Nephron progenitor cell (in vitro differentiated cells): ENCODE measurements at regions not wholly inside any gene's neighbourhood (a gene's known extent, or its start where the extent isn't known, plus 50 kb on each side); places are given as distances from the start of the nearest gene placed in this dataset.
A peak's percentile ranks its signal among the peaks of the same experiment; 100 is the strongest.

Experiments
- DNase-seq: peaks from one replicate; pipeline ENCODE4 v3.0.0; 2021
- H3K27ac Mint-ChIP-seq: 2 replicates; pipeline ENCODE4 v1.8.0; 2021; ENCODE audit warnings: mild to moderate bottlenecking, moderate library complexity, mixed read lengths
- H3K27me3 Mint-ChIP-seq: 2 replicates; pipeline ENCODE4 v1.8.0; 2021; ENCODE audit warnings: mild to moderate bottlenecking, low read depth, mixed read lengths; ENCODE audit not compliant: poor library complexity
- H3K36me3 Mint-ChIP-seq: 2 replicates; pipeline ENCODE4 v1.8.0; 2021; ENCODE audit warnings: low read depth, mixed read lengths
- H3K4me1 Mint-ChIP-seq: 2 replicates; pipeline ENCODE4 v1.8.0; 2021; ENCODE audit warnings: mixed read lengths
- H3K4me3 Mint-ChIP-seq: 2 replicates; pipeline ENCODE4 v1.8.0; 2021; ENCODE audit warnings: mild to moderate bottlenecking, moderate library complexity, mixed read lengths
- H3K9me3 Mint-ChIP-seq: 2 replicates; pipeline ENCODE4 v1.8.0; 2021; ENCODE audit warnings: mild to moderate bottlenecking, moderate library complexity, mixed read lengths
- TF ChIP-seq, protein P1 (sequence below): fragments of 200-600 bp; sonication (generic); IDR thresholded peaks from 2 replicates; pipeline ENCODE4 v1.5.0; 2021; ENCODE audit warnings: antibody characterized with exemption

DNA sequence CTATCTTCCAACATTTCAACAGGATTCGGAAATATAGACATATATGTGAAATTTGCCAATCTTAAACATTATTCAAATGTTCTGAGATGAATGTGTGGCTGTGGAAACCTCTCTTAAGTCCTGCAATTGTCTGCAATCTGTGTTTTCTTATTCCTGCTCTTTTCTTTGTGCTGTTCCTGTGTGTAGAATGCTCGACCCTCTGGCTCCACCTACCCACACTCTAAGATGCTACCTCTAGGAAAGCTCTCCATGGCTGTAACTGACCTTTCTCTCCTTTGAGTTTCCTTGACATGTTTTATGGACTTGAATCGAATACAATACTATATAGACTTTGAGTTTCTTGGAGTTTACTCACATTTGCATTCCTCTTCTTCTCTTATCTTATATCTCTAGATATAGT is 120.6 kb upstream of the ASTN2 start:
- Mint-ChIP-seq H3K36me3 (no peaks in the 10 kb centered on the region), H3K9me3 (no peaks in the 10 kb centered on the region), H3K27me3 (peaks cover 3% of the 10 kb centered on the region), H3K4me1 (peaks cover 13% of the 10 kb centered on the region), H3K4me3 (no peak overlapping the region), H3K27ac (no peak overlapping the region)
- DNase-seq = no peak
- TF ChIP-seq, protein P1, sequence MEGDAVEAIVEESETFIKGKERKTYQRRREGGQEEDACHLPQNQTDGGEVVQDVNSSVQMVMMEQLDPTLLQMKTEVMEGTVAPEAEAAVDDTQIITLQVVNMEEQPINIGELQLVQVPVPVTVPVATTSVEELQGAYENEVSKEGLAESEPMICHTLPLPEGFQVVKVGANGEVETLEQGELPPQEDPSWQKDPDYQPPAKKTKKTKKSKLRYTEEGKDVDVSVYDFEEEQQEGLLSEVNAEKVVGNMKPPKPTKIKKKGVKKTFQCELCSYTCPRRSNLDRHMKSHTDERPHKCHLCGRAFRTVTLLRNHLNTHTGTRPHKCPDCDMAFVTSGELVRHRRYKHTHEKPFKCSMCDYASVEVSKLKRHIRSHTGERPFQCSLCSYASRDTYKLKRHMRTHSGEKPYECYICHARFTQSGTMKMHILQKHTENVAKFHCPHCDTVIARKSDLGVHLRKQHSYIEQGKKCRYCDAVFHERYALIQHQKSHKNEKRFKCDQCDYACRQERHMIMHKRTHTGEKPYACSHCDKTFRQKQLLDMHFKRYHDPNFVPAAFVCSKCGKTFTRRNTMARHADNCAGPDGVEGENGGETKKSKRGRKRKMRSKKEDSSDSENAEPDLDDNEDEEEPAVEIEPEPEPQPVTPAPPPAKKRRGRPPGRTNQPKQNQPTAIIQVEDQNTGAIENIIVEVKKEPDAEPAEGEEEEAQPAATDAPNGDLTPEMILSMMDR = peak; percentile 31

GRCh38 chr9:117528225-117528624 is 113.4 kb upstream of the ASTN2 start:
- TF ChIP-seq, protein P1 = no peak
- Mint-ChIP-seq H3K27ac (no peak overlapping the region), H3K9me3 (peaks cover 5% of the 10 kb centered on the region), H3K27me3 (peaks cover 8% of the 10 kb centered on the region), H3K36me3 (no peaks in the 10 kb centered on the region), H3K4me3 (no peak overlapping the region), H3K4me1 (peaks cover 9% of the 10 kb centered on the region)
- no peak for DNase-seq

DNA sequence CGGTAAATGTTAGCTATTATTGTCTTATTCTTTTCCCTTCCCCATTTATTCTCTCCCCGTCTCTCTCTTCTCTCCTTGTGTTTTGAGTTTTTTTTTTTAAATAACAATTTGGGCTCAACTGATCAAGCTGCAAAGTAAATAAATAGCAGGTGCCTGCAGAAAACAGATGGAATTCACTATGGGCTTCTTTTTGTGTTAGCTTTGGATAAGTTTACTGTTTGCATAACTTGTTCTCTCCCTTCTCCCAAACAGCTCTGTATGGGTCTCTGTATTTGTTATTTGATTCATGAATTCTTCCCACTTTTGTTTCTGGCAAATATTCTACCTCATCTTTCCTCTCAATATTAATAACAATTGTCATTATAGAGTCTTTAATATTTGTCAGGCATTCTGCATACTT is 111.8 kb upstream of the ASTN2 start:
- H3K27me3 Mint-ChIP-seq = peaks cover 8% of the 10 kb centered on the region
- TF ChIP-seq, protein P1 = no peak
- no peaks in the 10 kb centered on the region for H3K36me3 Mint-ChIP-seq
- peaks cover 5% of the 10 kb centered on the region for H3K9me3 Mint-ChIP-seq
- peaks cover 9% of the 10 kb centered on the region for H3K4me1 Mint-ChIP-seq
- no peak overlapping the region for H3K4me3 Mint-ChIP-seq
- no peak overlapping the region for H3K27ac Mint-ChIP-seq
- DNase-seq = no peak

DNA sequence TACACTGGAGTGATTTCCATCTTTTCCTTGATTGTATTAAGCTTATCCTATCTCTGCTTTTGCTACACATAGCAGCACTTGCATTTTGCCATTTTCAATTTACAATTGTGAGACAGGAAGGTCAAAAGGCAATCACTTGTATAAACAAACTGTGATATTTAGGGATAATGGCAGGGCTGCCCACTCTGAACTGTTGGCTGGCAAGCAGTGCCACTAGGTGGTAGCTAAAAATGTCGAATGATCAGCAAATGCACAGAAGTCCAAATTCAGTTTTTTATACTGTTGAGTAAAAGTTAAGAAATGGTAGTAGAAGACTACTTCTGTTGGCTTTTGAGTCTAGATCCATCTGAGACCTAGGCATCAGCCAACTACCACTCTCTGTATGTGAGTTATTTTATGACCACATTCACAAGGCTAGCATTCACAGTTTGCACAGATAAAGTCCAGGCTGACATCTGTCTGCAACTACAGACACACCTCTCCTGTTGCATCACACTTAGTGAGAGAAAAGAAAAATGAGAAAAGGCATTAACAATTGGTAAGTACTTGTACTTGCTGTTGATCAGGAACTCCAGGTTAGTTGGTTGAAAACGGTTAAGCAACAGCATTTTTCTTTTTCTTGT is 108.8 kb upstream of the ASTN2 start:
- Mint-ChIP-seq H3K27me3 (peaks cover 4% of the 10 kb centered on the region), H3K36me3 (peaks cover 3% of the 10 kb centered on the region), H3K9me3 (peaks cover 14% of the 10 kb centered on the region), H3K27ac (no peak overlapping the region), H3K4me1 (peaks cover 9% of the 10 kb centered on the region), H3K4me3 (no peak overlapping the region)
- no peak for DNase-seq
- TF ChIP-seq, protein P1 = no peak

- peaks cover 9% of the 10 kb centered on the region for H3K4me1 Mint-ChIP-seq
- H3K27me3 Mint-ChIP-seq = no peaks in the 10 kb centered on the region
- peaks cover 34% of the 10 kb centered on the region for H3K9me3 Mint-ChIP-seq
- H3K4me3 Mint-ChIP-seq = no peak overlapping the region
- peaks cover 6% of the 10 kb centered on the region for H3K36me3 Mint-ChIP-seq
- TF ChIP-seq, protein P1 = no peak
- no peak for DNase-seq
- no peak overlapping the region for H3K27ac Mint-ChIP-seq
These were observed 106.4 kb upstream of the ASTN2 start for GRCh38 chr9:117521293-117521692.
